ENCODE measurements at regions not wholly inside any gene's neighbourhood (a gene's known extent, or its start where the extent isn't known, plus 50 kb on each side); places are given as distances from the start of the nearest gene placed in this dataset.

- no peaks in the 10 kb centered on the region for H4K20me1 ChIP-seq (ENCODE audit: insufficient read depth, low read length)
- H3K36me3 ChIP-seq (replicated peaks; ENCODE audit: low read depth, low read length), result no peaks in the 10 kb centered on the region
- no peaks in the 10 kb centered on the region for H3K4me1 ChIP-seq (ENCODE audit: low read length)
- peak overlapping the region; percentile 11; the same call in 1 of the 2 replicates for H2AFZ ChIP-seq (ENCODE audit: low read depth, low read length)
- no peak overlapping the region for H3K4me2 ChIP-seq (ENCODE audit: low read length)
- peaks cover 34% of the 10 kb centered on the region for H3K27me3 ChIP-seq (ENCODE audit: low read depth, low read length)
- no peak overlapping the region for H3K9ac ChIP-seq (ENCODE audit: low read length)
- TF ChIP-seq, protein P1, sequence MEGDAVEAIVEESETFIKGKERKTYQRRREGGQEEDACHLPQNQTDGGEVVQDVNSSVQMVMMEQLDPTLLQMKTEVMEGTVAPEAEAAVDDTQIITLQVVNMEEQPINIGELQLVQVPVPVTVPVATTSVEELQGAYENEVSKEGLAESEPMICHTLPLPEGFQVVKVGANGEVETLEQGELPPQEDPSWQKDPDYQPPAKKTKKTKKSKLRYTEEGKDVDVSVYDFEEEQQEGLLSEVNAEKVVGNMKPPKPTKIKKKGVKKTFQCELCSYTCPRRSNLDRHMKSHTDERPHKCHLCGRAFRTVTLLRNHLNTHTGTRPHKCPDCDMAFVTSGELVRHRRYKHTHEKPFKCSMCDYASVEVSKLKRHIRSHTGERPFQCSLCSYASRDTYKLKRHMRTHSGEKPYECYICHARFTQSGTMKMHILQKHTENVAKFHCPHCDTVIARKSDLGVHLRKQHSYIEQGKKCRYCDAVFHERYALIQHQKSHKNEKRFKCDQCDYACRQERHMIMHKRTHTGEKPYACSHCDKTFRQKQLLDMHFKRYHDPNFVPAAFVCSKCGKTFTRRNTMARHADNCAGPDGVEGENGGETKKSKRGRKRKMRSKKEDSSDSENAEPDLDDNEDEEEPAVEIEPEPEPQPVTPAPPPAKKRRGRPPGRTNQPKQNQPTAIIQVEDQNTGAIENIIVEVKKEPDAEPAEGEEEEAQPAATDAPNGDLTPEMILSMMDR (IDR thresholded peaks at IDR 0.05; ENCODE audit: low read depth, low read length), result no peak
- no peak for TF ChIP-seq EZH2phosphoT487 (IDR thresholded peaks at IDR 0.05; ENCODE audit: low read depth)
- no peaks in the 10 kb centered on the region for H3K79me2 ChIP-seq (ENCODE audit: low read length)
- no peak overlapping the region; the same call in 1 of the 2 replicates for H3K4me3 ChIP-seq (ENCODE audit: low read length)
- no peak overlapping the region for H3K27ac ChIP-seq (ENCODE audit: low read length)
- no peaks in the 10 kb centered on the region for H3K9me3 ChIP-seq (ENCODE audit: insufficient read depth, low read length)
Observed at GRCh38 chr20:52340036-52340634, 148.6 kb upstream of the ZFP64 start.

DNA sequence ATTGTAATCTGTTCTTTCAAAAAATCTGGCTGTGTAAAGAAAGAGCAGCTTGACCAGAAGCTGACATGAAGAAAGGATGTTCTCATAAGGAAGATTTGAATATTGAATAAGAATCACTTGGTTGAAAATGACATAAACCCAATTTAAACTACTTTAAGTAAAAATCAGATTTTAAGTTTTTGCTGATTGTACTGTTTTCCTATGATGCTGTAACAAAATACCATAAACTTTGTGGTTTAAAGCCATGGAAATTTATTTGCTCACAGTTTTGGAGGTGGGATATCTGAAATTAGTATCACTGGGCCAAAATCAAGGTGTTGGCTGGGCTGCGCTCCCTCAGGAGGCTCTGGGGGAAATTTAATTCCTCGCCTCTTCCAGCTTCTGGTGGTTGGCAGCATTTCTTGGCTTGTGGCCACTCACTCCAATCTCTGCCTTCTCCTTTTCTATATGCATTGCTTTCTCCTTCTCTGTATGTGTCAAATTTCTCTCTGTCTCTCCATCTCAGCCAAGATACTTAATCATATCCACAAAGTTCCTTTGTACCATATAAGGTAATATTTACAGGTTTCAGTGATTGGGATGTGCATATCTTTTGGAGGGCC, 141.2 kb upstream of the ZFP64 start:
- Histone ChIP-seq H3K27ac (ENCODE audit: low read length) (no peak overlapping the region), H3K36me3 (replicated peaks; ENCODE audit: low read depth, low read length) (no peaks in the 10 kb centered on the region), H3K4me2 (ENCODE audit: low read length) (no peak overlapping the region), H3K79me2 (ENCODE audit: low read length) (no peaks in the 10 kb centered on the region), H4K20me1 (ENCODE audit: insufficient read depth, low read length) (no peaks in the 10 kb centered on the region), H3K9me3 (ENCODE audit: insufficient read depth, low read length) (no peaks in the 10 kb centered on the region), H3K9ac (ENCODE audit: low read length) (no peak overlapping the region), H3K27me3 (ENCODE audit: low read depth, low read length) (peaks cover 21% of the 10 kb centered on the region; the same call in 1 of the 2 replicates), H3K4me3 (ENCODE audit: low read length) (no peak overlapping the region), H3K4me1 (ENCODE audit: low read length) (no peaks in the 10 kb centered on the region), H2AFZ (ENCODE audit: low read depth, low read length) (no peak overlapping the region)
- TF ChIP-seq, protein P1 (IDR thresholded peaks at IDR 0.05; ENCODE audit: low read depth, low read length), result no peak
- TF ChIP-seq EZH2phosphoT487 (IDR thresholded peaks at IDR 0.05; ENCODE audit: low read depth), result no peak

GRCh38 chr20:52332230-52332629, 140.7 kb upstream of the ZFP64 start:
- Histone ChIP-seq H3K4me2 (ENCODE audit: low read length) (no peak overlapping the region), H3K27me3 (ENCODE audit: low read depth, low read length) (peaks cover 26% of the 10 kb centered on the region; the same call in 1 of the 2 replicates), H3K9ac (ENCODE audit: low read length) (no peak overlapping the region), H4K20me1 (ENCODE audit: insufficient read depth, low read length) (no peaks in the 10 kb centered on the region), H3K79me2 (ENCODE audit: low read length) (no peaks in the 10 kb centered on the region), H3K4me3 (ENCODE audit: low read length) (no peak overlapping the region), H3K9me3 (ENCODE audit: insufficient read depth, low read length) (no peaks in the 10 kb centered on the region), H3K27ac (ENCODE audit: low read length) (no peak overlapping the region), H3K36me3 (replicated peaks; ENCODE audit: low read depth, low read length) (no peaks in the 10 kb centered on the region), H3K4me1 (ENCODE audit: low read length) (no peaks in the 10 kb centered on the region), H2AFZ (ENCODE audit: low read depth, low read length) (no peak overlapping the region)
- no peak for TF ChIP-seq EZH2phosphoT487 (IDR thresholded peaks at IDR 0.05; ENCODE audit: low read depth)
- TF ChIP-seq, protein P1 (IDR thresholded peaks at IDR 0.05; ENCODE audit: low read depth, low read length), result no peak

- Histone ChIP-seq H3K36me3 (replicated peaks; ENCODE audit: low read depth, low read length) (no peaks in the 10 kb centered on the region), H3K9me3 (ENCODE audit: insufficient read depth, low read length) (no peaks in the 10 kb centered on the region), H4K20me1 (ENCODE audit: insufficient read depth, low read length) (no peaks in the 10 kb centered on the region), H2AFZ (ENCODE audit: low read depth, low read length) (no peak overlapping the region), H3K4me2 (ENCODE audit: low read length) (no peak overlapping the region), H3K79me2 (ENCODE audit: low read length) (no peaks in the 10 kb centered on the region), H3K4me1 (ENCODE audit: low read length) (no peaks in the 10 kb centered on the region), H3K27ac (ENCODE audit: low read length) (no peak overlapping the region), H3K27me3 (ENCODE audit: low read depth, low read length) (peaks cover 29% of the 10 kb centered on the region; the same call in 1 of the 2 replicates), H3K9ac (ENCODE audit: low read length) (no peak overlapping the region), H3K4me3 (ENCODE audit: low read length) (no peak overlapping the region)
- TF ChIP-seq, protein P1 (IDR thresholded peaks at IDR 0.05; ENCODE audit: low read depth, low read length), result no peak
- no peak for TF ChIP-seq EZH2phosphoT487 (IDR thresholded peaks at IDR 0.05; ENCODE audit: low read depth)
Observed at GRCh38 chr20:52331655-52332054, 140.1 kb upstream of the ZFP64 start.
